DND-41 (cell line): ENCODE measurements at regions not wholly inside any gene's neighbourhood (a gene's known extent, or its start where the extent isn't known, plus 50 kb on each side); places are given as distances from the start of the nearest gene placed in this dataset.

Source experiments
- CTCF ChIP-seq: IDR thresholded peaks from 2 replicates; pipeline ENCODE4 v1.5.1; 2012; ENCODE audit warnings: borderline replicate concordance, low read length, moderate library complexity, mild to moderate bottlenecking; ENCODE audit not compliant: poor library complexity, severe bottlenecking; ENCODE audit errors: extremely low read depth
- EZH2 ChIP-seq: IDR thresholded peaks from 3 replicates; pipeline ENCODE4 v1.6.1; 2012; ENCODE audit warnings: borderline replicate concordance, low read depth, mild to moderate bottlenecking, moderate library complexity, low read length, inconsistent platforms; ENCODE audit not compliant: severe bottlenecking

- TF ChIP-seq EZH2 (no peak), CTCF (no peak)
Measured at GRCh38 chr11:23143022-23143421, 282.7 kb upstream of the CCDC179 start.
